HG03520 (cell line): ENCODE measurements at regions not wholly inside any gene's neighbourhood (a gene's known extent, or its start where the extent isn't known, plus 50 kb on each side); places are given as distances from the start of the nearest gene placed in this dataset.

ENCODE experiments used
- ATAC-seq: cut with Tn5 transposase; IDR thresholded peaks from one replicate; pipeline ENCODE4 v1.9.1; 2021; ENCODE audit warnings: mild to moderate bottlenecking, moderate library complexity; ENCODE audit not compliant: unreplicated experiment

GRCh38 chr3:128515-129172, 67.9 kb upstream of the CHL1 start:
- ATAC-seq, result no peak

DNA sequence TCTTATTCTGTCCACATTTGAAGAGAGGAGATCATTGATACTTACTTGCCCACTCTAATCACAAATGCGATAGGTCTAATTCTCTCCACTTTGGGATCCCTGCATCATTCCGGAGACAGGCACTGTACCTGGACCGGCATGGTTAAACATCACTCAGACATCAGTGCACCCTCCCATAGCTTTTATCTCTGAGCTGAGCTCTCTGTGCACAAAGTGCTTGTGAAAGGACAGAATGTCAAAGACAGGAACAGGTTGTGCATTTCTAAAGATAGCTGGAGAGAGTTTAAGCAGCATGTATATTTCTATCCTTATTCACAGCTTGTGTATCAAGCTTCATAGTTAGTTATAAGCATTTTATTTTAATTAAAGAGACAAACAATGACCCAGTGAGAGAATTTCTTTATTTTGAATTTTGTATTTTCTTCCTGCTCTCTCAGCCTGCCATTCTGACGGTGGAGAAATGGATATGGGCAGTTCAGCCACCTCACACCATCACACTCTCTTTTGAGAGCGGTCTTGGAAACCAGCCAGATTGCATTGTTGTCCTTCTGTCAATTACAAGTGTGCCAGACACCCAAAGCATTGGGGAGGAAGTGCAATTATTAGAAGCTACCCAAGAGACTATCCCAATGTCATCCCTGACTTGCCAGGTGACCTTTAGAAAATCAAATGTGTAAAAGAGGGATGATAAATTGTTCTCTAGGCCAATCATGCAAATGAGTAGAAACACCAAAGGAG, 65.2 kb upstream of the CHL1 start:
- no peak for ATAC-seq

DNA sequence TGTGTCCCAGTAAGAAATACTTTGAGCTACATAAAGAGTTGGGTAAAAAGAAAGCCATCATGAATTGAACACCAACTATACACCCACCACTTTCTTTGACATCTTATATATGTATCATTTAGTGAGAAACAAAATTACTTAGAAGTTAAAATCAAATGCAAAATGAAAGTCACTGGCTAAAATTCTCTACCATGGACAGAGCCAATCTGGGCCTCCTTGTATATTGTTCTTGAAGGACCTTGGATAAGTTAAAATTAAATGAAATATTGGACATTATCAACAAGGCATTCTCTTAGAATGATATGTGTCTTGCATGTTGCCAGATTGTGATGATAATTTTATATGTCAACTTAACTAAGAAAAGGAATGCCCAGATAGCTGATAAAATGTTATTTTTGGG, 64.2 kb upstream of the CHL1 start:
- no peak for ATAC-seq

- ATAC-seq, result no peak
Measured at GRCh38 chr3:132904-133303, 63.7 kb upstream of the CHL1 start.

- ATAC-seq, result no peak
Measured at GRCh38 chr3:140748-141330, 55.7 kb upstream of the CHL1 start.
